HG03064 (cell line): ENCODE measurements at regions not wholly inside any gene's neighbourhood (a gene's known extent, or its start where the extent isn't known, plus 50 kb on each side); places are given as distances from the start of the nearest gene placed in this dataset.

Experiments used
- ATAC-seq: cut with Tn5 transposase; IDR thresholded peaks from one replicate; pipeline ENCODE4 v1.9.1; 2021; ENCODE audit warnings: low read depth; ENCODE audit not compliant: unreplicated experiment

- ATAC-seq, result no peak
These were observed 753.3 kb downstream of the NXPH1 start for GRCh38 chr7:9186730-9187129.

GRCh38 chr7:9189703-9190102 is 756.3 kb downstream of the NXPH1 start:
- ATAC-seq, result no peak

GRCh38 chr7:9192969-9193368 is 759.6 kb downstream of the NXPH1 start:
- no peak for ATAC-seq

- ATAC-seq, result no peak
These were observed 767.2 kb downstream of the NXPH1 start for GRCh38 chr7:9200626-9201025.

GRCh38 chr7:9201928-9202327 is 768.5 kb downstream of the NXPH1 start:
- ATAC-seq, result no peak

GRCh38 chr7:9204571-9204970 is 771.2 kb downstream of the NXPH1 start:
- ATAC-seq, result no peak

- no peak for ATAC-seq
These were observed 776.7 kb downstream of the NXPH1 start for GRCh38 chr7:9210114-9210513.

GRCh38 chr7:9217204-9217603 is 783.8 kb downstream of the NXPH1 start:
- ATAC-seq, result no peak

- no peak for ATAC-seq
These were observed 793.1 kb downstream of the NXPH1 start for GRCh38 chr7:9226500-9226899.

- no peak for ATAC-seq
These were observed 798.3 kb downstream of the NXPH1 start for GRCh38 chr7:9231630-9232121.

GRCh38 chr7:9240001-9240400 is 806.6 kb downstream of the NXPH1 start:
- no peak for ATAC-seq

- ATAC-seq, result no peak
These were observed 808.4 kb downstream of the NXPH1 start for GRCh38 chr7:9241826-9242225.

- no peak for ATAC-seq
These were observed 809.2 kb downstream of the NXPH1 start for GRCh38 chr7:9242636-9243035.

- ATAC-seq, result no peak
These were observed 817.5 kb downstream of the NXPH1 start for GRCh38 chr7:9250876-9251275.

- no peak for ATAC-seq
These were observed 831.0 kb downstream of the NXPH1 start for GRCh38 chr7:9264395-9264794.

GRCh38 chr7:9280088-9280487 is 846.7 kb downstream of the NXPH1 start:
- no peak for ATAC-seq

- no peak for ATAC-seq
These were observed 849.8 kb downstream of the NXPH1 start for GRCh38 chr7:9283246-9283645.

- no peak for ATAC-seq
These were observed 869.0 kb downstream of the NXPH1 start for GRCh38 chr7:9302436-9302835.

GRCh38 chr7:9307131-9307530 is 873.7 kb downstream of the NXPH1 start:
- no peak for ATAC-seq

GRCh38 chr7:9324513-9324912 is 891.1 kb downstream of the NXPH1 start:
- no peak for ATAC-seq

- no peak for ATAC-seq
These were observed 894.9 kb downstream of the NXPH1 start for GRCh38 chr7:9328296-9328695.

- ATAC-seq, result no peak
These were observed 916.2 kb downstream of the NXPH1 start for GRCh38 chr7:9349625-9350024.

- ATAC-seq, result no peak
These were observed 957.8 kb downstream of the NXPH1 start for GRCh38 chr7:9391221-9391620.
